HUES48 (cell line): ENCODE measurements at regions not wholly inside any gene's neighbourhood (a gene's known extent, or its start where the extent isn't known, plus 50 kb on each side); places are given as distances from the start of the nearest gene placed in this dataset.
"Not testable (repeated sequence)": the region's sequence is repeated elsewhere in the genome, so short reads cannot be mapped to it uniquely, and the experiment has no call there.

Experiments used
- H3K27ac ChIP-seq: one replicate; pipeline ENCODE4 v1.7.0; 2013; ENCODE audit warnings: low read depth, low read length, inconsistent platforms
- H3K27me3 ChIP-seq: 2 replicates; pipeline ENCODE4 v1.6.1; 2013; ENCODE audit warnings: mild to moderate bottlenecking, low read length; ENCODE audit not compliant: control insufficient read depth, insufficient read depth
- H3K36me3 ChIP-seq: 2 replicates; pipeline ENCODE4 v1.6.1; 2013; ENCODE audit warnings: low read length; ENCODE audit not compliant: control insufficient read depth, insufficient read depth
- H3K4me1 ChIP-seq: 2 replicates; pipeline ENCODE4 v1.6.1; 2013; ENCODE audit warnings: mild to moderate bottlenecking, low read length; ENCODE audit not compliant: control insufficient read depth, insufficient read depth
- H3K4me3 ChIP-seq: 2 replicates; pipeline ENCODE4 v1.5.1; 2013; ENCODE audit warnings: mild to moderate bottlenecking, low read depth, low read length
- H3K9ac ChIP-seq: 2 replicates; pipeline ENCODE4 v1.6.1; 2013; ENCODE audit warnings: mild to moderate bottlenecking, low read depth, low read length, moderate library complexity
- H3K9me3 ChIP-seq: 2 replicates; pipeline ENCODE4 v1.6.1; 2013; ENCODE audit warnings: low read length; ENCODE audit not compliant: control insufficient read depth, insufficient read depth

- Histone ChIP-seq H3K9me3 (no peaks in the 10 kb centered on the region), H3K9ac (no peak overlapping the region), H3K36me3 (no peaks in the 10 kb centered on the region), H3K27ac (peak overlapping the region; percentile 71), H3K27me3 (no peaks in the 10 kb centered on the region), H3K4me3 (no peak overlapping the region), H3K4me1 (peaks cover 11% of the 10 kb centered on the region)
Measured at GRCh38 chr4:17018013-17018412, 119.6 kb upstream of the LDB2 start.

- Histone ChIP-seq H3K27me3 (no peaks in the 10 kb centered on the region), H3K27ac (no peak overlapping the region), H3K36me3 (no peaks in the 10 kb centered on the region)
Measured at GRCh38 chr4:17013382-17014006, 115.0 kb upstream of the LDB2 start.

GRCh38 chr4:17012451-17012850, 114.0 kb upstream of the LDB2 start:
- Histone ChIP-seq H3K27me3 (no peaks in the 10 kb centered on the region), H3K27ac (no peak overlapping the region), H3K9ac (no peak overlapping the region), H3K4me1 (peaks cover 9% of the 10 kb centered on the region), H3K36me3 (no peaks in the 10 kb centered on the region), H3K4me3 (no peak overlapping the region), H3K9me3 (no peaks in the 10 kb centered on the region)

More at GRCh38 chr4:17013382-17014006, 115.0 kb upstream of the LDB2 start:
- H3K9ac ChIP-seq, result no peak overlapping the region
- no peaks in the 10 kb centered on the region for H3K9me3 ChIP-seq
- H3K4me1 ChIP-seq, result peaks cover 18% of the 10 kb centered on the region
- no peak overlapping the region for H3K4me3 ChIP-seq

GRCh38 chr4:17010426-17011087, 112.1 kb upstream of the LDB2 start:
- Histone ChIP-seq H3K27me3 (no peaks in the 10 kb centered on the region), H3K4me1 (peaks cover 7% of the 10 kb centered on the region; the same call in 1 of the 2 replicates), H3K36me3 (no peaks in the 10 kb centered on the region), H3K27ac (no peak overlapping the region), H3K9ac (no peak overlapping the region), H3K4me3 (no peak overlapping the region), H3K9me3 (no peaks in the 10 kb centered on the region)

GRCh38 chr4:17009871-17010367, 111.5 kb upstream of the LDB2 start:
- no peak overlapping the region for H3K4me3 ChIP-seq
- H3K36me3 ChIP-seq, result no peaks in the 10 kb centered on the region
- H3K9ac ChIP-seq, result no peak overlapping the region
- no peak overlapping the region for H3K27ac ChIP-seq
- H3K9me3 ChIP-seq, result no peaks in the 10 kb centered on the region
- peaks cover 7% of the 10 kb centered on the region; the same call in 1 of the 2 replicates for H3K4me1 ChIP-seq
- no peaks in the 10 kb centered on the region for H3K27me3 ChIP-seq

- no peaks in the 10 kb centered on the region for H3K9me3 ChIP-seq
- H3K4me1 ChIP-seq, result peaks cover 16% of the 10 kb centered on the region
- H3K9ac ChIP-seq, result no peak overlapping the region
- H3K27me3 ChIP-seq, result no peaks in the 10 kb centered on the region
- H3K36me3 ChIP-seq, result no peaks in the 10 kb centered on the region
- H3K27ac ChIP-seq, result no peak overlapping the region
- no peak overlapping the region for H3K4me3 ChIP-seq
Measured at GRCh38 chr4:17008834-17009345, 110.4 kb upstream of the LDB2 start.

GRCh38 chr4:17003606-17004392, 105.4 kb upstream of the LDB2 start:
- peaks cover 13% of the 10 kb centered on the region for H3K4me1 ChIP-seq
- H3K27ac ChIP-seq, result peak overlapping the region; percentile 85
- peak overlapping the region; percentile 29; the same call in 1 of the 2 replicates for H3K4me3 ChIP-seq
- H3K27me3 ChIP-seq, H3K36me3 ChIP-seq, H3K9me3 ChIP-seq: not testable (repeated sequence)
- peak overlapping the region; percentile 61; the same call in 1 of the 2 replicates for H3K9ac ChIP-seq

GRCh38 chr4:16995451-16995850, 97.0 kb upstream of the LDB2 start:
- H3K4me3 ChIP-seq, result no peak overlapping the region
- H3K4me1 ChIP-seq, result peaks cover 29% of the 10 kb centered on the region
- H3K27me3 ChIP-seq, result no peaks in the 10 kb centered on the region
- H3K9ac ChIP-seq, result no peak overlapping the region
- 0 out of 2 replicates have a peak, but pooled peaks cover 6% of the 10 kb centered on the region for H3K9me3 ChIP-seq
- H3K27ac ChIP-seq, result peak overlapping the region; percentile 79
- H3K36me3 ChIP-seq, result no peaks in the 10 kb centered on the region

- peaks cover 29% of the 10 kb centered on the region for H3K4me1 ChIP-seq
- no peaks in the 10 kb centered on the region for H3K27me3 ChIP-seq
- H3K9ac ChIP-seq, result no peak overlapping the region
- peak overlapping the region; percentile 79 for H3K27ac ChIP-seq
- no peak overlapping the region for H3K4me3 ChIP-seq
- no peaks in the 10 kb centered on the region for H3K36me3 ChIP-seq
- 0 out of 2 replicates have a peak, but pooled peaks cover 6% of the 10 kb centered on the region for H3K9me3 ChIP-seq
Measured at GRCh38 chr4:16993956-16994840, 95.8 kb upstream of the LDB2 start.

GRCh38 chr4:16992566-16993225, 94.3 kb upstream of the LDB2 start:
- Histone ChIP-seq H3K9me3 (0 out of 2 replicates have a peak, but pooled peaks cover 6% of the 10 kb centered on the region), H3K4me1 (peaks cover 29% of the 10 kb centered on the region), H3K27ac (no peak overlapping the region), H3K27me3 (no peaks in the 10 kb centered on the region), H3K36me3 (no peaks in the 10 kb centered on the region), H3K9ac (no peak overlapping the region), H3K4me3 (no peak overlapping the region)
